Neural progenitor cell (in vitro differentiated cells): ENCODE measurements at regions not wholly inside any gene's neighbourhood (a gene's known extent, or its start where the extent isn't known, plus 50 kb on each side); places are given as distances from the start of the nearest gene placed in this dataset.

Experiments used
- DNase-seq: peaks from one replicate; pipeline ENCODE4 v3.0.0-alpha.2; 2016; ENCODE audit warnings: low spot score
- H2AFZ ChIP-seq: fragments of 200-600 bp; sonication (generic); replicated peaks from 2 replicates; pipeline ENCODE4 v1.6.1; 2016; ENCODE audit warnings: antibody characterized with exemption
- H3F3A ChIP-seq: fragments of 200-600 bp; sonication (generic); 2 replicates; pipeline ENCODE4 v1.6.1; 2016; ENCODE audit warnings: antibody characterized with exemption, low read depth
- H3K27ac ChIP-seq: fragments of 200-600 bp; sonication (generic); 2 replicates; pipeline ENCODE4 v1.5.1; 2016; ENCODE audit warnings: mild to moderate bottlenecking
- H3K27me3 ChIP-seq: fragments of 200-600 bp; sonication (generic); 2 replicates; pipeline ENCODE4 v1.6.1; 2016; ENCODE audit warnings: mild to moderate bottlenecking, moderate library complexity
- H3K36me3 ChIP-seq: fragments of 200-600 bp; sonication (generic); 2 replicates; pipeline ENCODE4 v1.5.1; 2016
- H3K4me1 ChIP-seq: fragments of 200-600 bp; sonication (generic); 2 replicates; pipeline ENCODE4 v1.6.1; 2016; ENCODE audit warnings: mixed run types
- H3K4me2 ChIP-seq: fragments of 200-600 bp; sonication (generic); 2 replicates; pipeline ENCODE4 v1.6.1; 2016
- H3K4me3 ChIP-seq: fragments of 200-600 bp; sonication (generic); 2 replicates; pipeline ENCODE4 v1.5.1; 2016
- H3K79me2 ChIP-seq: fragments of 200-600 bp; sonication (generic); 2 replicates; pipeline ENCODE4 v1.6.1; 2016; ENCODE audit warnings: low read depth
- H3K9ac ChIP-seq: fragments of 200-600 bp; sonication (generic); 2 replicates; pipeline ENCODE4 v1.6.1; 2016
- H3K9me3 ChIP-seq: fragments of 200-600 bp; sonication (generic); 2 replicates; pipeline ENCODE4 v1.5.1; 2016; ENCODE audit warnings: low read depth
- H4K20me1 ChIP-seq: fragments of 200-600 bp; sonication (generic); 2 replicates; pipeline ENCODE4 v1.6.1; 2016; ENCODE audit warnings: low read depth
- H3K27ac Mint-ChIP-seq: 3 replicates; pipeline ENCODE4 v1.8.0; 2021; ENCODE audit warnings: mixed read lengths
- H3K27me3 Mint-ChIP-seq: 2 replicates; pipeline ENCODE4 v1.8.0; 2022; ENCODE audit warnings: low read depth, mild to moderate bottlenecking, inconsistent platforms, moderate library complexity, mixed read lengths; ENCODE audit not compliant: insufficient read depth
- H3K36me3 Mint-ChIP-seq: 3 replicates; pipeline ENCODE4 v1.8.0; 2021; ENCODE audit warnings: mixed read lengths
- H3K4me1 Mint-ChIP-seq: 3 replicates; pipeline ENCODE4 v1.8.0; 2021; ENCODE audit warnings: mixed read lengths
- H3K4me3 Mint-ChIP-seq: 3 replicates; pipeline ENCODE4 v1.8.0; 2021; ENCODE audit warnings: mild to moderate bottlenecking, moderate library complexity, mixed read lengths
- H3K9me3 Mint-ChIP-seq: 3 replicates; pipeline ENCODE4 v1.8.0; 2020; ENCODE audit warnings: mixed read lengths
- CTCF ChIP-seq: fragments of 200-600 bp; sonication (generic); IDR thresholded peaks from 2 replicates; pipeline ENCODE4 v1.5.1; 2017; ENCODE audit warnings: antibody characterized with exemption, mild to moderate bottlenecking
- EZH2 ChIP-seq: fragments of 200-600 bp; sonication (generic); IDR thresholded peaks from 2 replicates; pipeline ENCODE4 v1.6.1; 2017; ENCODE audit warnings: antibody characterized with exemption, mild to moderate bottlenecking, moderate library complexity
- EZH2phosphoT487 ChIP-seq: fragments of 200-600 bp; sonication (generic); IDR thresholded peaks from 2 replicates; pipeline ENCODE4 v1.6.1; 2017; ENCODE audit warnings: antibody characterized with exemption

GRCh38 chr18:14959550-14959949, 211.6 kb downstream of the ANKRD30B start:
- Histone ChIP-seq H3K9me3 (peaks cover 22% of the 10 kb centered on the region), H3K4me3 (no peak overlapping the region), H3K79me2 (no peaks in the 10 kb centered on the region), H3K36me3 (no peaks in the 10 kb centered on the region), H3K4me2 (no peak overlapping the region), H2AFZ (no peak overlapping the region), H3K4me1 (no peaks in the 10 kb centered on the region), H3F3A (no peaks in the 10 kb centered on the region), H4K20me1 (no peaks in the 10 kb centered on the region), H3K27ac (no peak overlapping the region), H3K27me3 (no peaks in the 10 kb centered on the region), H3K9ac (no peak overlapping the region)
- peaks cover 37% of the 10 kb centered on the region for H3K9me3 Mint-ChIP-seq
- H3K4me1 Mint-ChIP-seq: no peaks in the 10 kb centered on the region
- H3K27ac Mint-ChIP-seq: no peak overlapping the region
- H3K36me3 Mint-ChIP-seq: no peaks in the 10 kb centered on the region
- DNase-seq: no peak
- no peak overlapping the region for H3K4me3 Mint-ChIP-seq
- peaks cover 2% of the 10 kb centered on the region for H3K27me3 Mint-ChIP-seq
- TF ChIP-seq CTCF (no peak), EZH2phosphoT487 (no peak), EZH2 (no peak)

GRCh38 chr18:14961991-14962390, 214.0 kb downstream of the ANKRD30B start:
- H3K27ac Mint-ChIP-seq: no peak overlapping the region
- H3K27ac ChIP-seq: no peak overlapping the region
- H4K20me1 ChIP-seq: no peaks in the 10 kb centered on the region
- H3K9ac ChIP-seq: no peak overlapping the region
- H3K4me1 Mint-ChIP-seq: no peaks in the 10 kb centered on the region
- no peak overlapping the region for H2AFZ ChIP-seq
- peaks cover 4% of the 10 kb centered on the region for H3K27me3 Mint-ChIP-seq
- H3K79me2 ChIP-seq: no peaks in the 10 kb centered on the region
- no peak overlapping the region for H3K4me3 ChIP-seq
- no peaks in the 10 kb centered on the region for H3K36me3 Mint-ChIP-seq
- no peak overlapping the region for H3K4me3 Mint-ChIP-seq
- no peaks in the 10 kb centered on the region for H3K36me3 ChIP-seq
- H3F3A ChIP-seq: no peaks in the 10 kb centered on the region
- TF ChIP-seq EZH2phosphoT487 (no peak), CTCF (no peak), EZH2 (no peak)
- H3K4me2 ChIP-seq: no peak overlapping the region
- peaks cover 42% of the 10 kb centered on the region for H3K9me3 Mint-ChIP-seq
- no peak for DNase-seq
- peaks cover 8% of the 10 kb centered on the region for H3K9me3 ChIP-seq
- H3K4me1 ChIP-seq: no peaks in the 10 kb centered on the region
- H3K27me3 ChIP-seq: no peaks in the 10 kb centered on the region

- no peak overlapping the region for H3K27ac Mint-ChIP-seq
- DNase-seq: no peak
- H3F3A ChIP-seq: no peaks in the 10 kb centered on the region
- H3K36me3 ChIP-seq: no peaks in the 10 kb centered on the region
- no peaks in the 10 kb centered on the region for H3K27me3 ChIP-seq
- peaks cover 4% of the 10 kb centered on the region for H3K27me3 Mint-ChIP-seq
- H3K9me3 Mint-ChIP-seq: peaks cover 37% of the 10 kb centered on the region
- H3K36me3 Mint-ChIP-seq: no peaks in the 10 kb centered on the region
- H3K4me3 Mint-ChIP-seq: no peak overlapping the region
- no peak for TF ChIP-seq EZH2
- no peak for TF ChIP-seq EZH2phosphoT487
- no peak for TF ChIP-seq CTCF
- H3K9ac ChIP-seq: no peak overlapping the region
- H3K27ac ChIP-seq: no peak overlapping the region
- H4K20me1 ChIP-seq: no peaks in the 10 kb centered on the region
- no peaks in the 10 kb centered on the region for H3K4me1 Mint-ChIP-seq
- no peak overlapping the region for H3K4me3 ChIP-seq
- H3K4me1 ChIP-seq: no peaks in the 10 kb centered on the region
- no peak overlapping the region for H2AFZ ChIP-seq
- H3K9me3 ChIP-seq: peaks cover 1% of the 10 kb centered on the region
- no peak overlapping the region for H3K4me2 ChIP-seq
- H3K79me2 ChIP-seq: no peaks in the 10 kb centered on the region
Measured at GRCh38 chr18:14962626-14963025, 214.7 kb downstream of the ANKRD30B start.

- Mint-ChIP-seq H3K27me3 (peaks cover 2% of the 10 kb centered on the region), H3K27ac (no peak overlapping the region), H3K4me3 (no peak overlapping the region), H3K9me3 (peaks cover 37% of the 10 kb centered on the region), H3K36me3 (no peaks in the 10 kb centered on the region), H3K4me1 (no peaks in the 10 kb centered on the region)
- Histone ChIP-seq H3K9me3 (peaks cover 4% of the 10 kb centered on the region), H3K79me2 (no peaks in the 10 kb centered on the region), H3K27me3 (no peaks in the 10 kb centered on the region), H2AFZ (no peak overlapping the region), H3K4me3 (no peak overlapping the region), H3K36me3 (no peaks in the 10 kb centered on the region), H4K20me1 (no peaks in the 10 kb centered on the region), H3K9ac (no peak overlapping the region), H3K4me1 (no peaks in the 10 kb centered on the region), H3F3A (no peaks in the 10 kb centered on the region), H3K4me2 (no peak overlapping the region), H3K27ac (no peak overlapping the region)
- DNase-seq: no peak
- TF ChIP-seq EZH2phosphoT487 (no peak), EZH2 (no peak), CTCF (no peak)
Measured at GRCh38 chr18:14963246-14963645, 215.3 kb downstream of the ANKRD30B start.
